SK-N-SH treated with all-trans-retinoic acid at 6 μM for 48 hours (cell line): ENCODE measurements at regions not wholly inside any gene's neighbourhood (a gene's known extent, or its start where the extent isn't known, plus 50 kb on each side); places are given as distances from the start of the nearest gene placed in this dataset.
"Not testable (repeated sequence)": the region's sequence is repeated elsewhere in the genome, so short reads cannot be mapped to it uniquely, and the experiment has no call there.

ENCODE experiments used
- ATAC-seq: fragments of 200-7000 bp; cut with Tn5 transposase; 3 replicates; pipeline ENCODE4 v1.9.1; 2020; ENCODE audit warnings: mild to moderate bottlenecking, moderate library complexity
- ARNTL ChIP-seq: fragments of 450-650 bp; formaldehyde crosslinking; IDR thresholded peaks from 2 replicates; pipeline ENCODE4 v1.5.0; 2020; ENCODE audit warnings: low read depth, mild to moderate bottlenecking, moderate library complexity, borderline replicate concordance
- CSDC2 ChIP-seq: fragments of 250-450 bp; sonication (Bioruptor Pico); IDR thresholded peaks from 2 replicates; pipeline ENCODE4 v1.5.0; 2020; ENCODE audit warnings: mild to moderate bottlenecking, moderate library complexity
- ESRRG ChIP-seq: fragments of 250-450 bp; sonication (Bioruptor Pico); IDR thresholded peaks from 2 replicates; pipeline ENCODE4 v1.6.1; 2021; ENCODE audit warnings: mild to moderate bottlenecking
- GLIS3 ChIP-seq: fragments of 250-450 bp; sonication (Bioruptor Pico); IDR thresholded peaks from 2 replicates; pipeline ENCODE4 v1.5.0; 2020; ENCODE audit warnings: mild to moderate bottlenecking, moderate library complexity
- ISL1 ChIP-seq: fragments of 250-450 bp; sonication (Bioruptor Pico); IDR thresholded peaks from 2 replicates; pipeline ENCODE4 v2.1.2; 2022; ENCODE audit warnings: mild to moderate bottlenecking, moderate library complexity
- PPARA ChIP-seq: fragments of 250-450 bp; sonication (Bioruptor Pico); IDR thresholded peaks from 2 replicates; pipeline ENCODE4 v1.5.0; 2020; ENCODE audit warnings: mild to moderate bottlenecking, borderline replicate concordance
- RARB ChIP-seq: fragments of 250-450 bp; sonication (Bioruptor Pico); IDR thresholded peaks from 2 replicates; pipeline ENCODE4 v1.8.0; 2021; ENCODE audit warnings: mild to moderate bottlenecking, moderate library complexity
- SNAI2 ChIP-seq: fragments of 250-450 bp; sonication (Bioruptor Pico); IDR thresholded peaks from 2 replicates; pipeline ENCODE4 v1.5.0; 2020; ENCODE audit warnings: mild to moderate bottlenecking, moderate library complexity
- TCF4 ChIP-seq: fragments of 250-450 bp; sonication (Bioruptor Pico); IDR thresholded peaks from 2 replicates; pipeline ENCODE4 v1.8.0; 2021; ENCODE audit warnings: mild to moderate bottlenecking, moderate library complexity, borderline replicate concordance
- TOX ChIP-seq: fragments of 250-450 bp; sonication (Bioruptor Pico); IDR thresholded peaks from 2 replicates; pipeline ENCODE4 v1.8.0; 2021; ENCODE audit warnings: mild to moderate bottlenecking, moderate library complexity, borderline replicate concordance
- ZFP3 ChIP-seq: fragments of 250-450 bp; sonication (Bioruptor Pico); IDR thresholded peaks from 2 replicates; pipeline ENCODE4 v1.5.0; 2020; ENCODE audit warnings: mild to moderate bottlenecking, moderate library complexity
- ZFP30 ChIP-seq: fragments of 450-650 bp; formaldehyde crosslinking; IDR thresholded peaks from 2 replicates; pipeline ENCODE4 v1.5.0; 2022; ENCODE audit warnings: mild to moderate bottlenecking, moderate library complexity
- ZNF70 ChIP-seq: fragments of 450-650 bp; formaldehyde crosslinking; IDR thresholded peaks from 2 replicates; pipeline ENCODE4 v1.5.0; 2020; ENCODE audit warnings: mild to moderate bottlenecking, moderate library complexity
- ZNF8 ChIP-seq: fragments of 450-650 bp; formaldehyde crosslinking; IDR thresholded peaks from 2 replicates; pipeline ENCODE4 v1.5.0; 2020; ENCODE audit warnings: mild to moderate bottlenecking, moderate library complexity
- TF ChIP-seq, protein P1 (sequence below): fragments of 250-450 bp; sonication (Bioruptor Pico); IDR thresholded peaks from 2 replicates; pipeline ENCODE4 v1.5.0; 2020; ENCODE audit warnings: mild to moderate bottlenecking, moderate library complexity
- TF ChIP-seq, protein P2 (sequence below): fragments of 250-450 bp; sonication (Bioruptor Pico); IDR thresholded peaks from 2 replicates; pipeline ENCODE4 v1.5.1; 2021; ENCODE audit warnings: mild to moderate bottlenecking, moderate library complexity
- TF ChIP-seq, protein P3 (sequence below): fragments of 250-450 bp; sonication (Bioruptor Pico); IDR thresholded peaks from 2 replicates; pipeline ENCODE4 v1.8.0; 2020; ENCODE audit warnings: mild to moderate bottlenecking, moderate library complexity, borderline replicate concordance

DNA sequence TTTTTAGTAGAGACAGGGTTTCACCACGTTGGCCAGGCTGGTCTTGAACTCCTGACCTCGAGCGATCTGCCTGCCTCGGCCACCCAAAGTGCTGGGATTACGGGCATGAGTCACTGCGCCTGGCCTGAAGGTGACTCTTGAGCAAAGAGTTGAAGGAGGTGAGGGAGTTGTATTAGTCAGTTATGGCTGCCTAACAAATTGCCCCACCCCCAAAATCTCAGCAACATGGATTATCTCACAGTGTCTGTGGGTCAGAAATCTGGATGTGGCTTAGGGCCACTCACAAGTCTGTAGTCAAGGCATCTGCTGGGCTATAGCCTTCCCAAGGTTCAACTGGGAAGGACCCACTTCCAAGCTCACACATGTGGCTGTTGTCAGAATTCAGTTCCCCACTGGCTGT, 52.8 kb upstream of the ADGRE5 start:
- TF ChIP-seq ZFP30 (CRISPR knock-in tag) (no peak), RARB (CRISPR knock-in tag) (no peak), ISL1 (no peak), SNAI2 (no peak), ZNF70 (CRISPR knock-in tag) (no peak), GLIS3 (CRISPR knock-in tag) (no peak), ZNF8 (CRISPR knock-in tag) (no peak)
- ATAC-seq = no peak

DNA sequence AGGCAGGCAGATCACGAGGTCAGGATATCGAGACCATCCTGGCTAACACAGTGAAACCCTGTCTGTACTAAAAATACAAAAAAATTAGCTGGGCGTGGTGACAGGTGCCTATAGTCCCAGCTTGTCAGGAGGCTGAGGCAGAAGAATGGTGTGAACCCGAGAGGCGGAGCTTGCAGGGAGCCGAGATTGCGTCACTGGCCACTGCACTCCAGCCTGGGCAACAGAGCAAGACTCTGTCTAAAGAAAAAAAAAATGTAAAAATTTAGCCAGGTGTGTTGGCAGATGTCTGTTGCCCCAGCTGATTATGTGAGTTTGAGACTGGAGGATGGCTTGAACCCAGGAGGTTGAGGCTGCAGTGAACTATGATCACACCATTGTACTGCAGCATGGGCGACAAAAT, 54.2 kb upstream of the ADGRE5 start:
- ATAC-seq = not testable (repeated sequence)

DNA sequence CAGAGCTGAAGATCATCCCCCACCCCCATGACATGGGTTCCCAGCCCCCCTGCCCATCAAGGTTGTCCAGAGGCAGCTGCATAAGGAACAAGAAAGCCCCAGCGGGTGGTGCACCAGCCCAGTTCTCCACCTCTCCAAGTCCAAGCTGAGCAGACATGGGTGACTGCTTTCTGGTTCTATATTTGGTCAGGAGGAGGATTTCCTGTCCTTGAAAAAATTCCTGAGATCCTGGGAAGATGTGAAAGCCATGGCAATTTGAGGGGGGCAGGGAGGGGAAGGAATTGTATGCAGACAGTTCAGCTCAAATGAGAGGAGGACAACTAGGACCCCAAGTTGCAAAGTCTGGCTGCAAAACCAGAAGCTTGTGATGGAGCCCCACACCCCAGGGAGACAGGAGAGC, 55.4 kb upstream of the ADGRE5 start:
- no peak for ATAC-seq

DNA sequence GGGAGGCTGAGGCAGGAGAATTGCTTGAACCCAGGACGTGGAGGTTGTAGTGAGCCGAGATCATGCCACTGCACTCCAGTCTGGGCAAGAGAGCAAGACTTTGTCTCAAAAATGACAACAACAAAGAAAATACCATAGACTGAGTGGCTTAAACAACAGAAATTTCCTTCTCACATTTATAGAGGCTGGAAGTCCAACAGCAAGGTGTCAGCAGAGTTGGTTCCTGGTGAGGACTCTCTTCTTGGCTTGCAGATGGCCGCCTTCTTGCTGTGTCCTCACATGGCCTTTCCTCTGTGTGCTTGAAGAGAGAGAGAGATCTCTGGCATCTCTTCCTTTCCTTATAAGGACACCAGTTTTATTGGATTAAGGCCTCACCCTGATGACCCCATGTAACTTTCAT, 56.1 kb upstream of the ADGRE5 start:
- no peak for ATAC-seq
- no peak for TF ChIP-seq ZNF8 (CRISPR knock-in tag)
- TF ChIP-seq ESRRG (CRISPR knock-in tag) = no peak
- TF ChIP-seq SNAI2 = no peak
- TF ChIP-seq, all 23 proteins: peak for 0

More for the DNA sequence above, 55.4 kb upstream of the ADGRE5 start:
- no peak for TF ChIP-seq PPARA (CRISPR knock-in tag)
- TF ChIP-seq SNAI2 = no peak
- no peak for TF ChIP-seq ARNTL (CRISPR knock-in tag)
- no peak for TF ChIP-seq GLIS3 (CRISPR knock-in tag)

DNA sequence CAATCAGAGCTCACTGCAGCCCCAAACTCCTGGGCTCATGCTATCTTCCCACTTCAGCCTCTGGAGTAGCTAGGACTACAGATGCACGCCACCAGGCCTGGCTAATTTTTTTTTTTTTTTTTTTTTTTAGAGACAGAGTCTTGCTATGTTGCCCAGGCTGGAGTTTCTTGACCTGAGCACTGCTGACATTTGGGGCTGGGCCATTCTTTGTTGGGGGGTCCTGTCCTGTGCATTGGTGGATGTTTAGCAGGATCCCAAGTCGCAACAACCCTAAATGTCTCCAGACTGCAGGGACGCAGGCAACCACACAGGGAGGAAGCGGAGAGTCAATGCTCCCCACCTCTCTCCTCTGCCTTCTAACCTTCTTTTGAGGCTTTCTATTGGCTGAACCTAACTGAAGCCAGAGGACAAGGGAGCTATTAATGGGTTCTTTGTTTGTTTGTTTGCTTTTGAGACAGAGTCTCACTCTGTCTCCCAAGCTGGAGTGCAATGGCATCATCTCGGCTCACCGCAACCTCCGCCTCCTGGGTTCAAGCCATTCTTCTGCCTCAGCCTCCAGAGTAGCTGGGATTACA, 58.3 kb upstream of the ADGRE5 start:
- ATAC-seq = no peak
- no peak for TF ChIP-seq TCF4 (CRISPR knock-in tag)
- TF ChIP-seq CSDC2 (CRISPR knock-in tag) = no peak
- TF ChIP-seq ZNF8 (CRISPR knock-in tag) = no peak
- TF ChIP-seq ZNF70 (CRISPR knock-in tag) = no peak
- TF ChIP-seq, protein P1, sequence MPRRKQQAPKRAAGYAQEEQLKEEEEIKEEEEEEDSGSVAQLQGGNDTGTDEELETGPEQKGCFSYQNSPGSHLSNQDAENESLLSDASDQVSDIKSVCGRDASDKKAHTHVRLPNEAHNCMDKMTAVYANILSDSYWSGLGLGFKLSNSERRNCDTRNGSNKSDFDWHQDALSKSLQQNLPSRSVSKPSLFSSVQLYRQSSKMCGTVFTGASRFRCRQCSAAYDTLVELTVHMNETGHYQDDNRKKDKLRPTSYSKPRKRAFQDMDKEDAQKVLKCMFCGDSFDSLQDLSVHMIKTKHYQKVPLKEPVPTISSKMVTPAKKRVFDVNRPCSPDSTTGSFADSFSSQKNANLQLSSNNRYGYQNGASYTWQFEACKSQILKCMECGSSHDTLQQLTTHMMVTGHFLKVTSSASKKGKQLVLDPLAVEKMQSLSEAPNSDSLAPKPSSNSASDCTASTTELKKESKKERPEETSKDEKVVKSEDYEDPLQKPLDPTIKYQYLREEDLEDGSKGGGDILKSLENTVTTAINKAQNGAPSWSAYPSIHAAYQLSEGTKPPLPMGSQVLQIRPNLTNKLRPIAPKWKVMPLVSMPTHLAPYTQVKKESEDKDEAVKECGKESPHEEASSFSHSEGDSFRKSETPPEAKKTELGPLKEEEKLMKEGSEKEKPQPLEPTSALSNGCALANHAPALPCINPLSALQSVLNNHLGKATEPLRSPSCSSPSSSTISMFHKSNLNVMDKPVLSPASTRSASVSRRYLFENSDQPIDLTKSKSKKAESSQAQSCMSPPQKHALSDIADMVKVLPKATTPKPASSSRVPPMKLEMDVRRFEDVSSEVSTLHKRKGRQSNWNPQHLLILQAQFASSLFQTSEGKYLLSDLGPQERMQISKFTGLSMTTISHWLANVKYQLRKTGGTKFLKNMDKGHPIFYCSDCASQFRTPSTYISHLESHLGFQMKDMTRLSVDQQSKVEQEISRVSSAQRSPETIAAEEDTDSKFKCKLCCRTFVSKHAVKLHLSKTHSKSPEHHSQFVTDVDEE (CRISPR knock-in tag) = no peak
- no peak for TF ChIP-seq TOX (CRISPR knock-in tag)

DNA sequence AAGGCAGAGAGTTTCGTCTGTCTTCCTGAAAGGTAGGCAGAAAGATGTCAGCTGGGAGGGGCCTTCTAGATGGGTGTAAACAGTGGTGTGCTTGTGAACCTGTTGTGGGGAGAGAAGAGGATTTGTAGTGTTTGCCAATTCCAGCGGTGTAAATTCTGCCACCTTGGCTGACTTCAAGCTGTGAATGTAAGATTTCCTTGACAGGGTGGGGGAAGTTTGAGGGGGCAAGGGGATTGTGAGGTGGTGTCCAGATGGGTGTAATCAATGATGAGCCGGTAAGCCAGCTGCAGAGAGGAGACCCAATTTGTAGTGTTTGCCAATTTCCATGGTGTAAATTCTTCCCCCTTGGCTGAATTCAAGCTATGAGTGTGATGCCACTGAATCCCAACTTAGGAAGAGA, 61.0 kb upstream of the ADGRE5 start:
- TF ChIP-seq, protein P2, sequence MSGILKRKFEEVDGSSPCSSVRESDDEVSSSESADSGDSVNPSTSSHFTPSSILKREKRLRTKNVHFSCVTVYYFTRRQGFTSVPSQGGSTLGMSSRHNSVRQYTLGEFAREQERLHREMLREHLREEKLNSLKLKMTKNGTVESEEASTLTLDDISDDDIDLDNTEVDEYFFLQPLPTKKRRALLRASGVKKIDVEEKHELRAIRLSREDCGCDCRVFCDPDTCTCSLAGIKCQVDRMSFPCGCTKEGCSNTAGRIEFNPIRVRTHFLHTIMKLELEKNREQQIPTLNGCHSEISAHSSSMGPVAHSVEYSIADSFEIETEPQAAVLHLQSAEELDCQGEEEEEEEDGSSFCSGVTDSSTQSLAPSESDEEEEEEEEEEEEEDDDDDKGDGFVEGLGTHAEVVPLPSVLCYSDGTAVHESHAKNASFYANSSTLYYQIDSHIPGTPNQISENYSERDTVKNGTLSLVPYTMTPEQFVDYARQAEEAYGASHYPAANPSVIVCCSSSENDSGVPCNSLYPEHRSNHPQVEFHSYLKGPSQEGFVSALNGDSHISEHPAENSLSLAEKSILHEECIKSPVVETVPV (CRISPR knock-in tag) = no peak
- no peak for TF ChIP-seq ZFP3
- TF ChIP-seq ARNTL (CRISPR knock-in tag) = no peak
- TF ChIP-seq, protein P3, sequence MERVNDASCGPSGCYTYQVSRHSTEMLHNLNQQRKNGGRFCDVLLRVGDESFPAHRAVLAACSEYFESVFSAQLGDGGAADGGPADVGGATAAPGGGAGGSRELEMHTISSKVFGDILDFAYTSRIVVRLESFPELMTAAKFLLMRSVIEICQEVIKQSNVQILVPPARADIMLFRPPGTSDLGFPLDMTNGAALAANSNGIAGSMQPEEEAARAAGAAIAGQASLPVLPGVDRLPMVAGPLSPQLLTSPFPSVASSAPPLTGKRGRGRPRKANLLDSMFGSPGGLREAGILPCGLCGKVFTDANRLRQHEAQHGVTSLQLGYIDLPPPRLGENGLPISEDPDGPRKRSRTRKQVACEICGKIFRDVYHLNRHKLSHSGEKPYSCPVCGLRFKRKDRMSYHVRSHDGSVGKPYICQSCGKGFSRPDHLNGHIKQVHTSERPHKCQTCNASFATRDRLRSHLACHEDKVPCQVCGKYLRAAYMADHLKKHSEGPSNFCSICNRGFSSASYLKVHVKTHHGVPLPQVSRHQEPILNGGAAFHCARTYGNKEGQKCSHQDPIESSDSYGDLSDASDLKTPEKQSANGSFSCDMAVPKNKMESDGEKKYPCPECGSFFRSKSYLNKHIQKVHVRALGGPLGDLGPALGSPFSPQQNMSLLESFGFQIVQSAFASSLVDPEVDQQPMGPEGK (CRISPR knock-in tag) = no peak
- TF ChIP-seq PPARA (CRISPR knock-in tag) = no peak
- TF ChIP-seq ZFP30 (CRISPR knock-in tag) = no peak
- TF ChIP-seq, all 23 proteins: peak for 0
- no peak for ATAC-seq

DNA sequence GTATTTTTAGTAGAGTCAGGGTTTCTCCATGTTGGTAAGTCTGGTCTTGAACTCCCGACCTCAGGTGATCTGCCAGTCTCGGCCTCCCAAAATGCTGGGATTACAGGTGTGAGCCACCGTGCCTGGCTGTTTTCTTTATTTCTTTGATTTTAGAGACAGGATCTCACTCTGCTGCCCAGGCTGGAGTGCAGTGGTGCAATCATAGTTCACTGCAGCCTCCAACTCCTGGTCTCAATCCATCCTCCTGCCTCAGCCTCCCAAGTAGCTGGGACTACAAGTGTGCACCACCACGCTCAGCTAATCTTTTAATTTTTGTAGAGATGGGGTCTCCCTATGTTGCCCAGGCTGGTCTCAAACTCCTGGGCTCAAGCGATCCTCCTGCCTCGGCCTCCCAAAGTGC, 61.5 kb upstream of the ADGRE5 start:
- ATAC-seq = not testable (repeated sequence)
